ENCODE measurements at regions not wholly inside any gene's neighbourhood (a gene's known extent, or its start where the extent isn't known, plus 50 kb on each side); places are given as distances from the start of the nearest gene placed in this dataset.
"Not testable (repeated sequence)": the region's sequence is repeated elsewhere in the genome, so short reads cannot be mapped to it uniquely, and the experiment has no call there.

- not testable (repeated sequence) for TF ChIP-seq CTCF (IDR thresholded peaks at IDR 0.05; ENCODE audit: poor library complexity, severe bottlenecking); POLR2AphosphoS5 (IDR thresholded peaks at IDR 0.05); EP300 (conservative IDR thresholded peaks at IDR 0.05; ENCODE audit: poor library complexity, severe bottlenecking); SMC3 (conservative IDR thresholded peaks at IDR 0.05; ENCODE audit: poor library complexity); EZH2 (IDR thresholded peaks at IDR 0.05; ENCODE audit: borderline replicate concordance, insufficient read depth, low read length, poor library complexity, severe bottlenecking); REST (IDR thresholded peaks at IDR 0.05; ENCODE audit: borderline replicate concordance)
Measured at GRCh38 chr2:90021234-90021633, 1329.8 kb downstream of the RPIA start.
